GM19023 (cell line): ENCODE measurements at regions not wholly inside any gene's neighbourhood (a gene's known extent, or its start where the extent isn't known, plus 50 kb on each side); places are given as distances from the start of the nearest gene placed in this dataset.

Experiments
- ATAC-seq: cut with Tn5 transposase; IDR thresholded peaks from one replicate; pipeline ENCODE4 v1.9.1; 2021; ENCODE audit warnings: mild to moderate bottlenecking, moderate library complexity; ENCODE audit not compliant: unreplicated experiment

- ATAC-seq: peak; percentile 26
Observed at GRCh38 chr6:225121-225721, 67.1 kb upstream of the DUSP22 start.

GRCh38 chr6:225907-226306 lies 66.4 kb upstream of the DUSP22 start:
- ATAC-seq: no peak

- no peak for ATAC-seq
Observed at GRCh38 chr6:226516-227073, 65.7 kb upstream of the DUSP22 start.

GRCh38 chr6:227074-227782 lies 65.1 kb upstream of the DUSP22 start:
- ATAC-seq: peak; percentile 31

GRCh38 chr6:227812-228338 lies 64.4 kb upstream of the DUSP22 start:
- no peak for ATAC-seq

- peak; percentile 30 for ATAC-seq
Observed at GRCh38 chr6:228881-229651, 63.2 kb upstream of the DUSP22 start.

- no peak for ATAC-seq
Observed at GRCh38 chr6:231779-232178, 60.5 kb upstream of the DUSP22 start.

- no peak for ATAC-seq
Observed at GRCh38 chr6:232982-233640, 59.2 kb upstream of the DUSP22 start.

- ATAC-seq: no peak
Observed at GRCh38 chr6:234706-235372, 57.4 kb upstream of the DUSP22 start.

GRCh38 chr6:235763-236360 lies 56.4 kb upstream of the DUSP22 start:
- peak; percentile 53 for ATAC-seq

GRCh38 chr6:236519-236918 lies 55.8 kb upstream of the DUSP22 start:
- no peak for ATAC-seq

GRCh38 chr6:240151-240550 lies 52.1 kb upstream of the DUSP22 start:
- no peak for ATAC-seq

- no peak for ATAC-seq
Observed at GRCh38 chr6:241336-241865, 50.9 kb upstream of the DUSP22 start.
